H1 (cell line): ENCODE measurements at regions not wholly inside any gene's neighbourhood (a gene's known extent, or its start where the extent isn't known, plus 50 kb on each side); places are given as distances from the start of the nearest gene placed in this dataset.

Experiments
- CTCF ChIA-PET: fragments of 300-600 bp; sonication (Branson Sonifier 250); formaldehyde crosslinking; loops from one replicate; lab custom pipeline; 2021; ENCODE audit not compliant: partially characterized antibody; lab: Charles Lee
- POLR2A ChIA-PET: fragments of 300-600 bp; sonication (Branson Sonifier 250); formaldehyde crosslinking; loops from one replicate; lab custom pipeline; 2021; ENCODE audit warnings: inconsistent platforms; ENCODE audit not compliant: partially characterized antibody; lab: Charles Lee
- DNase-seq, 2 experiments: peaks; one replicate each; pipeline versions ENCODE4 v3.0.0 to v3.0.0-alpha.2; 2010 to 2022; ENCODE audit warnings: low spot score in 2 of 2, low read depth in 1 of 2, mixed read lengths in 1 of 2
- FAIRE-seq: peaks from 2 replicates; lab custom pipeline; 2011; peaks lifted over from hg19 to GRCh38; lab: Jason Lieb, UNC
- H2AFZ ChIP-seq: 2 replicates; pipeline ENCODE4 v1.8.1; 2012; ENCODE audit warnings: low read length, inconsistent platforms
- H2AK5ac ChIP-seq: 2 replicates; pipeline ENCODE4 v1.6.1; 2013; ENCODE audit warnings: low read depth, low read length
- H2BK120ac ChIP-seq: replicated peaks from 2 replicates; pipeline ENCODE3; 2013; ENCODE audit warnings: low read depth, low read length, inconsistent platforms
- H2BK12ac ChIP-seq: 2 replicates; pipeline ENCODE4 v1.6.1; 2013; ENCODE audit warnings: low read depth, low read length
- H2BK15ac ChIP-seq: 2 replicates; pipeline ENCODE4 v1.6.1; 2013; ENCODE audit warnings: low read length
- H2BK20ac ChIP-seq: 2 replicates; pipeline ENCODE4 v1.6.1; 2013; ENCODE audit warnings: low read length
- H2BK5ac ChIP-seq: 2 replicates; pipeline ENCODE4 v1.6.1; 2013; ENCODE audit warnings: low read depth, low read length
- H3K14ac ChIP-seq: 2 replicates; pipeline ENCODE4 v1.6.1; 2013; ENCODE audit warnings: inconsistent platforms; ENCODE audit not compliant: insufficient read length
- H3K18ac ChIP-seq: 2 replicates; pipeline ENCODE4 v1.6.1; 2013; ENCODE audit warnings: low read length; ENCODE audit errors: extremely low read depth
- H3K23ac ChIP-seq: 2 replicates; pipeline ENCODE4 v1.6.1; 2013; ENCODE audit warnings: inconsistent platforms; ENCODE audit not compliant: insufficient read length
- H3K23me2 ChIP-seq: 2 replicates; pipeline ENCODE4 v1.6.1; 2013; ENCODE audit warnings: low read depth, low read length
- H3K27ac ChIP-seq: 2 replicates; pipeline ENCODE4 v1.6.1; 2011; ENCODE audit warnings: low read depth, low read length, inconsistent platforms
- H3K27me3 ChIP-seq, 4 experiments: replicated peaks in 1 of 4; 1 replicate in 1 of 4; 2 replicates in 3 of 4; pipeline versions ENCODE4 v1.6.1 to v1.8.1; 2011 to 2013; ENCODE audit warnings: low read length in 3 of 4, mild to moderate bottlenecking in 3 of 4, inconsistent platforms in 2 of 4, mixed read lengths in 2 of 4, moderate library complexity in 1 of 4; ENCODE audit not compliant: control insufficient read depth in 3 of 4, insufficient read depth in 3 of 4; ENCODE audit errors: extremely low read depth in 1 of 4
- H3K36me3 ChIP-seq, 4 experiments: 2 replicates each; pipeline versions ENCODE4 v1.6.1 to v1.8.1; 2011 to 2013; ENCODE audit warnings: mild to moderate bottlenecking in 4 of 4, low read length in 3 of 4, moderate library complexity in 2 of 4, control low read depth in 1 of 4, inconsistent platforms in 1 of 4; ENCODE audit not compliant: insufficient read depth in 4 of 4, control insufficient read depth in 2 of 4
- H3K4ac ChIP-seq: replicated peaks from 2 replicates; pipeline ENCODE3; 2013; ENCODE audit warnings: low read length, low read depth, mixed read lengths, inconsistent platforms; ENCODE audit not compliant: insufficient read length
- H3K4me1 ChIP-seq, 4 experiments: replicated peaks in 1 of 4; 1 replicate in 1 of 4; 2 replicates in 3 of 4; pipeline versions ENCODE4 v1.6.1 to v1.8.1; 2011 to 2013; ENCODE audit warnings: low read length in 3 of 4, inconsistent platforms in 2 of 4, mixed read lengths in 1 of 4; ENCODE audit not compliant: insufficient read depth in 4 of 4, control insufficient read depth in 3 of 4
- H3K4me2 ChIP-seq, 2 experiments: 2 replicates each; pipeline versions ENCODE4 v1.6.1 to v1.8.1; 2011 to 2013; ENCODE audit warnings: low read depth in 2 of 2, low read length in 2 of 2, control low read depth in 1 of 2, inconsistent platforms in 1 of 2, mild to moderate bottlenecking in 1 of 2; ENCODE audit not compliant: insufficient read depth in 1 of 2
- H3K4me3 ChIP-seq, 4 experiments: fragments of 200-600, 300-600 bp in 1 of 4; sonication (generic), shearing (Covaris generic), sonication (Bioruptor Twin) in 1 of 4; 2 replicates each; pipeline versions ENCODE4 v1.5.1 to v1.8.1; 2011 to 2016; ENCODE audit warnings: low read length in 4 of 4, low read depth in 3 of 4, control low read depth in 2 of 4, inconsistent platforms in 2 of 4, mild to moderate bottlenecking in 2 of 4, mixed read lengths in 1 of 4, moderate library complexity in 1 of 4; ENCODE audit not compliant: insufficient read depth in 2 of 4; ENCODE audit errors: extremely low read depth in 1 of 4
- H3K56ac ChIP-seq: replicated peaks from 2 replicates; pipeline ENCODE3; 2013; ENCODE audit warnings: low read depth, mild to moderate bottlenecking, mixed read lengths, low read length, inconsistent platforms; ENCODE audit not compliant: insufficient read length
- H3K79me1 ChIP-seq: 2 replicates; pipeline ENCODE4 v1.6.1; 2013; ENCODE audit warnings: low read depth, low read length, control low read depth
- H3K79me2 ChIP-seq, 2 experiments: 2 replicates each; pipeline versions ENCODE4 v1.6.1 to v1.8.1; 2012 to 2013; ENCODE audit warnings: low read length in 2 of 2, mild to moderate bottlenecking in 2 of 2, inconsistent platforms in 1 of 2; ENCODE audit not compliant: insufficient read depth in 2 of 2, control insufficient read depth in 1 of 2
- H3K9ac ChIP-seq, 4 experiments: replicated peaks in 1 of 4; 1 replicate in 1 of 4; 2 replicates in 3 of 4; pipeline versions ENCODE4 v1.6.1 to v1.8.1; 2011 to 2013; ENCODE audit warnings: low read depth in 3 of 4, low read length in 3 of 4, control low read depth in 2 of 4, mild to moderate bottlenecking in 2 of 4, moderate library complexity in 2 of 4, inconsistent platforms in 1 of 4; ENCODE audit errors: extremely low read depth in 1 of 4
- H3K9me3 ChIP-seq, 2 experiments: 2 replicates each; pipeline versions ENCODE4 v1.6.1 to v1.8.1; 2012 to 2013; ENCODE audit warnings: mild to moderate bottlenecking in 2 of 2, moderate library complexity in 2 of 2, control low read depth in 1 of 2, inconsistent platforms in 1 of 2, low read depth in 1 of 2, low read length in 1 of 2, mixed read lengths in 1 of 2; ENCODE audit not compliant: insufficient read depth in 2 of 2
- H4K20me1 ChIP-seq, 2 experiments: replicated peaks in 1 of 2; 2 replicates each; pipeline versions ENCODE3 to v1.8.1; 2011 to 2013; ENCODE audit warnings: inconsistent platforms in 2 of 2, low read length in 2 of 2, mild to moderate bottlenecking in 1 of 2; ENCODE audit not compliant: insufficient read depth in 2 of 2, control insufficient read depth in 1 of 2
- H4K5ac ChIP-seq: 2 replicates; pipeline ENCODE4 v1.6.1; 2013; ENCODE audit warnings: low read length, low read depth, mixed read lengths, inconsistent platforms; ENCODE audit not compliant: insufficient read length
- H4K8ac ChIP-seq: 2 replicates; pipeline ENCODE4 v1.8.0; 2013; ENCODE audit warnings: mild to moderate bottlenecking, moderate library complexity, low read length, inconsistent platforms; ENCODE audit not compliant: insufficient read depth; ENCODE audit errors: extremely low read depth
- H4K91ac ChIP-seq: replicated peaks from 2 replicates; pipeline ENCODE3; 2013; ENCODE audit warnings: low read length, mixed read lengths, inconsistent platforms; ENCODE audit not compliant: insufficient read length
- NANOG ChIP-seq: IDR thresholded peaks from 2 replicates; pipeline ENCODE4 v1.6.1; 2011; ENCODE audit warnings: low read length, low read depth, mild to moderate bottlenecking, inconsistent platforms; ENCODE audit not compliant: insufficient read depth, poor library complexity, severe bottlenecking
- SIX5 ChIP-seq: IDR thresholded peaks from 2 replicates; pipeline ENCODE4 v1.6.1; 2011; ENCODE audit warnings: mild to moderate bottlenecking, low read depth, low read length
- SP4 ChIP-seq: IDR thresholded peaks from 2 replicates; pipeline ENCODE4 v1.6.1; 2012; ENCODE audit warnings: low read length, inconsistent platforms
- TAF7 ChIP-seq: optimal IDR thresholded peaks from 2 replicates; pipeline ENCODE3; 2011; ENCODE audit warnings: low read depth, mild to moderate bottlenecking, inconsistent platforms, low read length, moderate library complexity, borderline replicate concordance
- whole genome bisulfite sequencing, 2 experiments: shearing (Covaris generic) in 1 of 2; methylation state at CpG; one replicate each; pipeline versions ENCODE4 v1.1.6 to v1.1.7; 2013 to 2015; ENCODE audit warnings: low lambda C conversion rate in 2 of 2, mixed read lengths in 2 of 2, inconsistent platforms in 1 of 2, low coverage in 1 of 2, missing lambda C conversion rate in 1 of 2; ENCODE audit not compliant: insufficient replicate concordance in 2 of 2, insufficient coverage in 1 of 2, insufficient read length in 1 of 2; ENCODE audit errors: extremely low coverage in 1 of 2, missing lambda C conversion rate in 1 of 2; 5-methylcytosine and 5-hydroxymethylcytosine counted together

DNA sequence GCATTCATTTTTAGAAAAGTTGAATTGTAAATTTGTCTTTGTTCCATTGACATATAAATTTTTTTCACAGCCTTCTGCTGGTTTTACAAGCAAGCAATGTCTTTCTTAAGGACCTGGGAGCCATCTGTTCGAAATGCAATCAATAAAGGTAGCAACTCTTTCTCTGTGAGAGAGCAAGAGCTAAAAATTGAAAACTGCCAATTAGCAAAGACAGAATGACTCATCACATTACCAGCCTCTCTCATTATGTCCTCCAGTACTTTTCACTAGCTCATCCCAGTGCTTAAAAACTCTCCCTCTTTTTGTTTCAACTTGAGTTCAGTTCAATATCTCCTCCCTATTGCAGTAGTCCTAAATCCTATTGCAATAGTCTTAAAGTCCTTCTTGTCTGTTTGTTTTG, 760.7 kb upstream of the SLITRK6 start:
- Histone ChIP-seq H3K27ac (no peak overlapping the region), H2AK5ac (no peak overlapping the region), H3K4me3 (no peak overlapping the region), H2BK20ac (no peak overlapping the region), H4K8ac (no peak overlapping the region), H3K23ac (no peak overlapping the region), H3K9me3 (no peaks in the 10 kb centered on the region), H2BK15ac (no peak overlapping the region), H3K4me1 (no peaks in the 10 kb centered on the region), H2AFZ (peak overlapping the region; percentile 61; the same call in 1 of the 2 replicates), H2BK120ac (no peak overlapping the region), H3K18ac (no peak overlapping the region), H3K56ac (no peak overlapping the region), H2BK12ac (no peak overlapping the region), H3K79me2 (no peaks in the 10 kb centered on the region), H3K14ac (no peak overlapping the region), H4K20me1 (no peaks in the 10 kb centered on the region), H4K5ac (no peak overlapping the region), H3K23me2 (no peaks in the 10 kb centered on the region), H2BK5ac (no peak overlapping the region), H3K9ac (no peak overlapping the region), H3K4me2 (no peak overlapping the region), H4K91ac (no peak overlapping the region), H3K36me3 (no peaks in the 10 kb centered on the region), H3K27me3 (no peaks in the 10 kb centered on the region), H3K4ac (no peak overlapping the region), H3K79me1 (no peaks in the 10 kb centered on the region)
- 45% methylated on average over 1 of the region's 1 CpG; no CpG with 5 or more reads in 1 of the 2 experiments for WGBS, 2 experiments
- ChIA-PET POLR2A (no interaction called here), CTCF (no interaction called here)
- FAIRE-seq, result no peak
- no peak for DNase-seq
- TF ChIP-seq NANOG (no peak), TAF7 (no peak), SP4 (no peak), SIX5 (no peak)
